Glutamatergic neuron (in vitro differentiated cells): ENCODE measurements at regions not wholly inside any gene's neighbourhood (a gene's known extent, or its start where the extent isn't known, plus 50 kb on each side); places are given as distances from the start of the nearest gene placed in this dataset.

ENCODE experiments used
- DNase-seq: peaks from one replicate; pipeline ENCODE4 v3.0.0; 2022
- H3K27ac Mint-ChIP-seq: one replicate; pipeline ENCODE4 v1.8.0; 2020; ENCODE audit warnings: mild to moderate bottlenecking, mixed read lengths, inconsistent platforms; ENCODE audit not compliant: unreplicated experiment
- H3K27me3 Mint-ChIP-seq: one replicate; pipeline ENCODE4 v1.8.0; 2020; ENCODE audit warnings: mild to moderate bottlenecking, moderate library complexity, mixed read lengths, inconsistent platforms; ENCODE audit not compliant: unreplicated experiment
- H3K36me3 Mint-ChIP-seq: one replicate; pipeline ENCODE4 v1.8.0; 2020; ENCODE audit warnings: mild to moderate bottlenecking, mixed read lengths, inconsistent platforms; ENCODE audit not compliant: unreplicated experiment
- H3K4me1 Mint-ChIP-seq: one replicate; pipeline ENCODE4 v1.8.0; 2020; ENCODE audit warnings: mild to moderate bottlenecking, low read depth, mixed read lengths, inconsistent platforms; ENCODE audit not compliant: unreplicated experiment
- H3K4me3 Mint-ChIP-seq: one replicate; pipeline ENCODE4 v1.8.0; 2020; ENCODE audit warnings: mild to moderate bottlenecking, mixed read lengths, inconsistent platforms; ENCODE audit not compliant: unreplicated experiment
- H3K9me3 Mint-ChIP-seq: one replicate; pipeline ENCODE4 v1.8.0; 2020; ENCODE audit warnings: mild to moderate bottlenecking, moderate library complexity, mixed read lengths, inconsistent platforms; ENCODE audit not compliant: unreplicated experiment
- TF ChIP-seq, protein P1 (sequence below): fragments of 200-600 bp; sonication (generic); IDR thresholded peaks from one replicate; pipeline ENCODE4 v1.5.0; 2021; ENCODE audit not compliant: partially characterized antibody, unreplicated experiment

DNA sequence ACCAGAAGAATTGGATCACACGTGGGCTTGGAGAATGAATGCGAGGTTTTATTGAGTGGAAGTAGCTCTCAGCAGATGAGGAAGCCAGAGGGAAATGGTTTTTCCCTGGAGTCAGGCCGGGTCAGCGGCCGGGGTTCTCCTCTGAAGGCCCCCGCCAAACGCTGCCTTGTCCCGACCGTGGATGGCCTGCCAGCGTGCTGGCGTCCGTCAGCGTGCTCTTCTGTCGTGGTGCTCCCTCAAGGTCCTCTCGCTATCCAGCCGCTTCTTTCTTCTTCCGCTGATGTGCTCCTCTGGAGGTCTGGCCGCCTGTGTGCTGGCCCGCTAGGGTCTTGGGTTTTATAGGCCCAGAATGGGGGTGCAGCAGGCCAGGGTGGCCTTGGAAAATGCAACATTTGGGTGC, 632.2 kb downstream of the TRAM1L1 start:
- Mint-ChIP-seq H3K36me3 (no peaks in the 10 kb centered on the region), H3K9me3 (no peaks in the 10 kb centered on the region), H3K4me1 (peaks cover 2% of the 10 kb centered on the region), H3K4me3 (no peak overlapping the region), H3K27me3 (no peaks in the 10 kb centered on the region), H3K27ac (no peak overlapping the region)
- TF ChIP-seq, protein P1, sequence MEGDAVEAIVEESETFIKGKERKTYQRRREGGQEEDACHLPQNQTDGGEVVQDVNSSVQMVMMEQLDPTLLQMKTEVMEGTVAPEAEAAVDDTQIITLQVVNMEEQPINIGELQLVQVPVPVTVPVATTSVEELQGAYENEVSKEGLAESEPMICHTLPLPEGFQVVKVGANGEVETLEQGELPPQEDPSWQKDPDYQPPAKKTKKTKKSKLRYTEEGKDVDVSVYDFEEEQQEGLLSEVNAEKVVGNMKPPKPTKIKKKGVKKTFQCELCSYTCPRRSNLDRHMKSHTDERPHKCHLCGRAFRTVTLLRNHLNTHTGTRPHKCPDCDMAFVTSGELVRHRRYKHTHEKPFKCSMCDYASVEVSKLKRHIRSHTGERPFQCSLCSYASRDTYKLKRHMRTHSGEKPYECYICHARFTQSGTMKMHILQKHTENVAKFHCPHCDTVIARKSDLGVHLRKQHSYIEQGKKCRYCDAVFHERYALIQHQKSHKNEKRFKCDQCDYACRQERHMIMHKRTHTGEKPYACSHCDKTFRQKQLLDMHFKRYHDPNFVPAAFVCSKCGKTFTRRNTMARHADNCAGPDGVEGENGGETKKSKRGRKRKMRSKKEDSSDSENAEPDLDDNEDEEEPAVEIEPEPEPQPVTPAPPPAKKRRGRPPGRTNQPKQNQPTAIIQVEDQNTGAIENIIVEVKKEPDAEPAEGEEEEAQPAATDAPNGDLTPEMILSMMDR: no peak
- no peak for DNase-seq

DNA sequence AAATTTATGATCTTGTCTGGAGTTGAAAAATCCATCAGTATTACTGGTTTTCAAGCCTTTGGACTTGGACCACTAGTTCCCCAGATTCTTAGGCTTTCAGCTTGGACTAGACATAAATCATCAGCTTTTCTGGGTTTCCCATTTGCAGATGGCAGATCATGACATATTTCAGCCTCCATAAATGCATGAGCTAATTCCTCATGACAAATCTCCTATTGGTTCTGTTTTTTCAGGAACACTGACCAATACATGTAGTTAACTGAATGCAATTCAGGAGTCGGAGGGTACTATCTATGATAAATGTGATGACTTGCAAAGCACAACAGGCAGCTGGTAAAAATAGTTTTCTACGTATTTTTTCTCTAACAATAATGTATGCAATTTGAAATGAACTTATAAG, 635.6 kb downstream of the TRAM1L1 start:
- H3K36me3 Mint-ChIP-seq: no peaks in the 10 kb centered on the region
- H3K27me3 Mint-ChIP-seq: no peaks in the 10 kb centered on the region
- no peak overlapping the region for H3K4me3 Mint-ChIP-seq
- H3K27ac Mint-ChIP-seq: no peak overlapping the region
- DNase-seq: no peak
- peaks cover 8% of the 10 kb centered on the region for H3K4me1 Mint-ChIP-seq
- TF ChIP-seq, protein P1: no peak
- no peaks in the 10 kb centered on the region for H3K9me3 Mint-ChIP-seq

DNA sequence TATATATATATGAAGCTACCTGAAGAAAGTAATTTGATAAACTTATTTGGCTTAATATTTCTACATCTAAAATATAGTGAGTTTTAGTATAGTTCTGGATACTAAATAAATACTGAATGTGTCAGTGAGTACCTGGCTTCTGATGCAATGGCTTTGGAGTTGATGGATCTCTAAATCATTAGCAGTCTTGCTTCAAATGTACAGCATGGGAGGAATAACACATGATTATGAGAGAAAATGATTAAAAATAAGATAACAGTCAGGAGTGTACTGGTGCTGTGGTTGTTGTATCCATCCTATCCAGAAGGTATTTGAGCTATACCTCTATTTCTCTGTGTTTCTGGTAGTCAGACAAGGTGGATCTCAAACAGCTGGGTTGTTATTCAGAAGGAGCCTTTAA, 641.3 kb downstream of the TRAM1L1 start:
- Mint-ChIP-seq H3K27me3 (no peaks in the 10 kb centered on the region), H3K36me3 (no peaks in the 10 kb centered on the region), H3K4me3 (no peak overlapping the region), H3K4me1 (peaks cover 5% of the 10 kb centered on the region), H3K27ac (no peak overlapping the region), H3K9me3 (peaks cover 2% of the 10 kb centered on the region)
- DNase-seq: no peak
- TF ChIP-seq, protein P1: no peak

DNA sequence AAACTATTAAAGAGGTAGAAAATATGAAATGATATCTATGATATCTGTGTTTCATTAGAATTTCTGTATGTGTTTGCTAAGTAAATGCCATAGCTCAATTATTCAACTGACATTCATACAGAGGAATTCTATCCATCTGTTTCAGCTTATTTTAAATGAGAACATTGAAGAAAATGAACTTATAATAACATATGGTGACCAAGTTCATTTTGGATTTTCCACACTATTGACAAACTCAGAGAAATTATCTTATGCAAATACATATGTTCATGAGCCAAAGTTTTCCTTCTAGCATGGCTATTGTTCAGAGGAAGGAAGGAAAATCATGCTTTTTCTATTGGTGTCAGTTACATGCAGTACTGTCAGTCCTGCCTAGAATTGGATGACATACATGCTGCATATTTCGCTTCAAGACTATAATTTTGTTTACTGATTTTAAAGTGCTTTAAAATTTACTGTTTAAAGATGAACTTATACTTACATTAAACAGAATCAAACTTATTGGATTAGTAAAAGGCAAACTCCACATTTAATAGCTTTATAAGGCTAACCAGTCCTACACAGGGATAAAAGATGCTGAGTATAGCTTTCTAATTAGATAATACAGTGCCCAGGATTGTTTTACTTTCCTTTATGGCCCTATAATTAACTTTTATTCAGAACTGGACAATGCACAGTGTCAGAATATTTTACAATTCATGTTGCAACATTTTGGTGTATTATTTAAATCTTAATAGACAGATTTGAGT, 646.2 kb downstream of the TRAM1L1 start:
- Mint-ChIP-seq H3K36me3 (no peaks in the 10 kb centered on the region), H3K4me3 (no peak overlapping the region), H3K27ac (no peak overlapping the region), H3K9me3 (peaks cover 2% of the 10 kb centered on the region), H3K4me1 (no peaks in the 10 kb centered on the region), H3K27me3 (peaks cover 5% of the 10 kb centered on the region)
- no peak for DNase-seq
- TF ChIP-seq, protein P1: no peak

DNA sequence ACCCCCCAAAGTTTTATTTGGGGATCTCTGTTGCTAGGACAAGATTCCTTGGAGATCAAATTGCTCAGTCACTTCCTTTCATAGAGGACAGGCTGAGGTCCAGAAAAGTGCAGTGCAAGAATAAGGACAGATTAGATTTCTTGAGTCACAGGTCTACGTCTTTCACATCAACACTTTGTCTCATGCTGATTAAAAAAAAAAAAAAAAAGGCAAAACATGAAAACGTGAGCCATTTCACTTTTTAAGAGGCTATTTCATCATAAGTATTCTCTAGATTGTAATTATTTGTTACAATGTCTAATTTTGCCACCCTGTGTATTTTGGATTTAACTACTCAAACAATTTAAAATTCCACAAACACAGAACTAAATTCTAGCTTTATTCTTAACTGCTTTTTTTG, 647.0 kb downstream of the TRAM1L1 start:
- DNase-seq: no peak
- no peaks in the 10 kb centered on the region for H3K4me1 Mint-ChIP-seq
- TF ChIP-seq, protein P1: no peak
- H3K9me3 Mint-ChIP-seq: peaks cover 2% of the 10 kb centered on the region
- no peak overlapping the region for H3K4me3 Mint-ChIP-seq
- H3K27me3 Mint-ChIP-seq: peaks cover 5% of the 10 kb centered on the region
- no peaks in the 10 kb centered on the region for H3K36me3 Mint-ChIP-seq
- no peak overlapping the region for H3K27ac Mint-ChIP-seq
